Ectodermal cell (in vitro differentiated cells): ENCODE measurements at regions not wholly inside any gene's neighbourhood (a gene's known extent, or its start where the extent isn't known, plus 50 kb on each side); places are given as distances from the start of the nearest gene placed in this dataset.
"Not testable (repeated sequence)": the region's sequence is repeated elsewhere in the genome, so short reads cannot be mapped to it uniquely, and the experiment has no call there.

Experiments used
- H3K27ac ChIP-seq: 2 replicates; pipeline ENCODE4 v1.7.0; 2013; ENCODE audit warnings: mild to moderate bottlenecking, low read depth, low read length; ENCODE audit not compliant: insufficient read depth, poor library complexity, severe bottlenecking
- H3K27me3 ChIP-seq: 2 replicates; pipeline ENCODE4 v1.7.0; 2013; ENCODE audit warnings: mild to moderate bottlenecking, low read length; ENCODE audit not compliant: insufficient read depth, control insufficient read depth, poor library complexity, severe bottlenecking
- H3K36me3 ChIP-seq: one replicate; pipeline ENCODE4 v1.7.0; 2013; ENCODE audit warnings: low read length; ENCODE audit not compliant: control insufficient read depth, insufficient read depth
- H3K4me1 ChIP-seq: one replicate; pipeline ENCODE4 v1.7.0; 2013; ENCODE audit warnings: low read length; ENCODE audit not compliant: control insufficient read depth, insufficient read depth
- H3K4me3 ChIP-seq: 2 replicates; pipeline ENCODE4 v1.7.0; 2013; ENCODE audit warnings: low read depth, low read length, control low read depth; ENCODE audit not compliant: insufficient read depth
- H3K9me3 ChIP-seq: 2 replicates; pipeline ENCODE4 v1.7.0; 2013; ENCODE audit warnings: mild to moderate bottlenecking, low read length, moderate library complexity; ENCODE audit not compliant: control insufficient read depth
- WGBS, 2 experiments: methylation state at CpG; one replicate each; pipeline ENCODE4 v1.1.7; 2013; ENCODE audit warnings: missing lambda C conversion rate in 2 of 2; 5-methylcytosine and 5-hydroxymethylcytosine counted together

GRCh38 chr16:29342937-29343336 lies 63.6 kb downstream of the NPIPB11 start:
- not testable (repeated sequence) for H3K4me1 ChIP-seq, H3K36me3 ChIP-seq, H3K27me3 ChIP-seq, H3K4me3 ChIP-seq, H3K9me3 ChIP-seq, H3K27ac ChIP-seq
- WGBS, 2 experiments = 93 to 95% methylated on average over 2 of the region's 4 CpGs

DNA sequence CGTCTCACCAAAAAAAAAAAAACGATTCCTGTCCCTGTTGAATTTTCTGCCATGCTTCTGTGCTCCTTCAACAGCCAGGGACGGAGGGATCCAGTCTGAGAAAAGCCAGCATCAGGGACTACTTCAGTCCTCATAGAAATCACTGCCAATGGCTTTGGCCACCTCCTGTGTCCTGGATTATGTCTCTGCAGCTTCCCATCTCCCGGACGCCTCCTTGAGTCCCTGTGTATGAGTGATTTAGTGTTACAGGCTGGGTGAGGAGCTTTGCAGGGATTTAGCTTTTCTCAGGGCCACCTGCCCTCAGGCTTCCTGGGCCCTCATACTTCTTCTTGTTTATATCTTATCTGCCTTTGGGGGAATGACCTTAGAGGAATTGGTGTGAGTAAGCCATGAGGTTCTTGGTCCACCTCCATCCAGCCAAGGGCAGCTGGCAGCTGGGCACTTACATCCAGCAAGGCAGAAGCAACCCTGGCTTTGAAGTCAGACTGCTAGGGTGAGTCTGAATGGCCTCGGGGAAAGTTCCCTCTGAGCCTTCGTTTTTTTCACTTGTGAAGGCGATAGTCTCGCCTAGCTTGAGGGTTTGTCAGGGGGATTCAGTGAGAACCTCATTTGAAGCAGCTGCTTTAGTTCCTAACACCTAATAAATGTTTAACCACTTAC lies 65.6 kb downstream of the NPIPB11 start:
- H3K4me1 ChIP-seq, H3K27me3 ChIP-seq, H3K27ac ChIP-seq, H3K4me3 ChIP-seq, H3K36me3 ChIP-seq, H3K9me3 ChIP-seq: not testable (repeated sequence)
- 86 to 100% methylated on average over 1 to 6 of the region's 9 CpGs for WGBS, 2 experiments

DNA sequence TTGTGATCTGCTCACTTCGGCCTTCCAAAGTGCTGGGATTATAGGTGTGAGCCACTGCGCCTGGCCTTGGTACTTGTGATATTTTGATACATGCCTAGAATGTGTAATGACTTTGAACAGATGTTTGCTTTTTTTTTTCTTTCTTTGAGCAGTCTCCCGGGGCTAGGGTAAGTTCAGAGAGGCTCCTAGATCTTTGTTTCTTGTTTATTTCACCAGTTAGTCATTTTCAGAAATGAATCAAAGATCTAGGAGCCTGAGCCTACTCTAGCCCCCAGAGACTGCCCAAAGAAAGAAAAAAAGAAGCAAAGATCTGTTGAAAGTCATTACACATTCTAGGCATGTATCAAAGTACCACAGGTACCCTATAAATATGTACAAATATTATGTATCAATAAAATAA lies 66.3 kb downstream of the NPIPB11 start:
- not testable (repeated sequence) for H3K4me1 ChIP-seq, H3K27ac ChIP-seq, H3K4me3 ChIP-seq, H3K36me3 ChIP-seq, H3K27me3 ChIP-seq, H3K9me3 ChIP-seq
- 88% methylated on average over 1 of the region's 3 CpGs; no CpG with 5 or more reads in 1 of the 2 experiments for WGBS, 2 experiments

DNA sequence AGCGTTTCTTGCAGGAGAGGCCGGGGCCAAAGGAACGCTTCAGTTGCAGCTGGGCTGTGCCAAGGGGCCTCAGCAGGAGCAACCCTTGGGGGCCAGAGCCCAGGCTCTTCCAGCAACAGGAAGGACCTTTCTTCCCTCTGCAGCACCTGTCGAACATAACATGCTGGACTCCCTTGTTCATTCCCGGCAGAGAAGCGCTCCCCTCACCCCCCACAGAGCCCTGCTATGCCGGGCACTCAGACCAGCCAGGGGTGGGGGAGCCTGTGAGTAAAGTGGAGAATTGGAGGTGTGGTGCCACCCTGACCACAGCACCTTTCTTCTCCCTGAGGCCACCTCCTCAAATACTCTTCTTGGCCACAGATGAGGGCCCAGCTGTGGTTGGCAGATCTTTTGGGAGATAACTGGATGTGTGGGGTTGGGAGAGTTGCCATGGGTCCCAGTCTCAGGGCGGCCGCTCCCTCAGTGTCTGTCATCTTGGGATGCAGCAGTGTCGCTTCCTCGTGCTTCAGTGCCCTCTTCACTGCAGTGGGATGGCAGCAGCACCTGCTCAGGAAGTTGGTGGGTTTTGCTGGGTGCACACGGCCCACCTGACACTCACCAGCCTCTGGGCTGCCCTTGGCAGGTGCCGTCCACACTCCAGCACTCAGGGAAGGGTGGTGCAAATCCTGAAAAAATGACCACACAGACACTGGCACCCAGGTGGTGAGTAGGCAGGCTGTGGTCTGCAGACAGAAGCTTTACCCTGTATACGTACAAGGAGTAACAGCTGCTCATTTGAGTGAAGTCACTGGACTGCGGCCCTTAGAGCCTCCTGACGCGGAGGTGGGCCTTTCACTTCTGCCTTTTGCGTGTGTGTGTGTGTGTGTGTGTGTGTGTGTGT lies 67.5 kb downstream of the NPIPB11 start:
- H3K9me3 ChIP-seq, H3K4me3 ChIP-seq, H3K36me3 ChIP-seq, H3K4me1 ChIP-seq, H3K27me3 ChIP-seq, H3K27ac ChIP-seq: not testable (repeated sequence)
- 83 to 96% methylated on average over 15 to 17 of the region's 18 CpGs for WGBS, 2 experiments

DNA sequence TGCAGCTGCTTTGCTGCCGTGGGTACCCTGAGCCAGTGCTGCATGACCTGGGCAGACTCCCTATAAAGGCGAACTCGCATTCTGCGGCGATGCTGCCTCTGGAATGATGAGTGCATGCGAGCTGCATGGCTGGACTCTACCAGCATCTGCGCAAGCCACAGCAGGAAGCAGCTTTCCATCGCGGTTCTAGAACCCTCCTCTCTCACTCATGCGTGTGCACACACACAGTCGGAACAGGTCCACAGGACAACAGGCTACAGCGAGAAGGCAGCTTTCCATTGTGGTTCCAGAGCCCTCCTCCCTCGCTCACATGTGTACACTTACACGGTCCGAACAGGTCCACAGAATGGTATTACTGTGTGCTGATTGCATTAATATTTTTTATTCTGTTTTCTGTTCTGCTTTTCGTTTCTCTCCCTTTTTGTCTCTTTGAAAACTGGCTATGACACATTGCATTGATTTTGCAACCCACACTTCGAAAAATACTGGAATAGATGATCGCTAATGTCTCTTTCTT lies 69.1 kb downstream of the NPIPB11 start:
- not testable (repeated sequence) for H3K9me3 ChIP-seq, H3K27ac ChIP-seq, H3K27me3 ChIP-seq, H3K36me3 ChIP-seq, H3K4me1 ChIP-seq, H3K4me3 ChIP-seq
- WGBS, 2 experiments = 95% methylated on average over 15 to 18 of the region's 18 CpGs

- WGBS, 2 experiments = 78 to 94% methylated on average over 8 to 10 of the region's 10 CpGs
- not testable (repeated sequence) for H3K36me3 ChIP-seq, H3K9me3 ChIP-seq, H3K27ac ChIP-seq, H3K27me3 ChIP-seq, H3K4me3 ChIP-seq, H3K4me1 ChIP-seq
These were observed 71.0 kb downstream of the NPIPB11 start for GRCh38 chr16:29335549-29335846.

DNA sequence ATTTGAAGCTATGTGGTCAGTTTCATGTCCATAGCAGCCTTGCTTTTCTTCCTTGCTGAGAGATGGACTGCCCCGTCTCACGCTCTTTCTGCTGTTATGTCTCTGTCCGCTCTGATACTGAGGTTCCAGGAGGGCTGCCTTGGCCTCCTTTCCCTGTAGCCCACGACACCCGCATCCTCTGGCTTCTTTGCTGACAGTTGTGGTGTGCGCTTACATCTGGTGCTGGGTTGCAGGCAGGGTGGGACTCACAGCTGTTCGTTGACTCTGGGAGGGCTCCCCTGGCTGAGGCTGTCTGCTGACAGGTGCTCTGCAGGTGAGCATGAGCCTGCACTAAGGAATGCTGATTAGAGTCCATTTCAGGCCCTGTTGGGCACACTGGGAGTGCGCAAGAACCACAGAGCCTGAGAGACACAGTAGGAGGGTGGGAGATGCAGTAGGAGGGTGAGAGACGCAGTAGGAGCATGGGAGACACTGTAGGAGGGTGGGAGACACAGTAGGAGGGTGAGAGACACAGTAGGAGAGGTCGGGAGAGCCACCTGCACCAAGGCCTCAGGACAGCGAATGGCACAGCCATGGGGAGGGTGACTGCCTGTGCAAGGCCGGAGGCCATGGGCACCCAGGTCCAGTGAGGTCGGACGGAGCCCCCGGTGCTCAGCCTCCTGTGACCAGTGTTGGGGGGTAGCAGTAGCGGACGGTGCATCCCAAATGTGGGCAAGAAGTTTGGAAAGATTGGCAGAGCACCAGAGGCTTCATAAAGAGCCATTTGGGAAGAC lies 71.5 kb downstream of the NPIPB11 start:
- not testable (repeated sequence) for H3K36me3 ChIP-seq, H3K27me3 ChIP-seq, H3K4me1 ChIP-seq, H3K27ac ChIP-seq, H3K9me3 ChIP-seq, H3K4me3 ChIP-seq
- WGBS, 2 experiments = 94 to 96% methylated on average over 16 to 17 of the region's 17 CpGs

- H3K36me3 ChIP-seq, H3K27ac ChIP-seq: not testable (repeated sequence)
These were observed 72.9 kb downstream of the NPIPB11 start for GRCh38 chr16:29333492-29334097.

DNA sequence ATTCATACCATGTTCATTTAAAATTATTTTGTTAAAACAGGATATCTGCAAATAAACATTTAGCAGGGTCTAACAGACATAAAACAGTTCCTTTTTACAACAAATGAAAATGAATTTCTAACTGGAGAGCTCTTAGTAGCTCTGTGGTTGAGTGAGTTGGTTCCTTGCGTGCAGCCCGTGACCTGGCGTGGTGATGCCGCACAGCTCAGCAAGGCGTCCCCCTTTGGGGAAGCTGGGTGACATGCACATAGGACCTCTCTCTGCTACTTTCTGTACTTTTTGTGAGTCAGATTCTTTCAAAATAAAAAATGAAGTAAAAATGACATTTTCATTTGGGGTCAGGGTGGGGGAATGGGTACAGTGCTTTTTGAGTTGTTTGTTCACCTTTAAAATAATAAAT lies 75.9 kb downstream of the NPIPB11 start:
- H3K9me3 ChIP-seq, H3K27ac ChIP-seq, H3K4me1 ChIP-seq, H3K36me3 ChIP-seq, H3K27me3 ChIP-seq, H3K4me3 ChIP-seq: not testable (repeated sequence)
- 100% methylated on average over 3 of the region's 5 CpGs; no CpG with 5 or more reads in 1 of the 2 experiments for WGBS, 2 experiments

More at GRCh38 chr16:29333492-29334097, 72.9 kb downstream of the NPIPB11 start:
- H3K4me1 ChIP-seq, H3K4me3 ChIP-seq, H3K27me3 ChIP-seq, H3K9me3 ChIP-seq: not testable (repeated sequence)
- 83 to 88% methylated on average over 14 to 16 of the region's 20 CpGs for WGBS, 2 experiments

- not testable (repeated sequence) for H3K4me3 ChIP-seq, H3K36me3 ChIP-seq, H3K27me3 ChIP-seq, H3K4me1 ChIP-seq, H3K27ac ChIP-seq, H3K9me3 ChIP-seq
- 83 to 84% methylated on average over 11 of the region's 11 CpGs for WGBS, 2 experiments
These were observed 78.0 kb downstream of the NPIPB11 start for GRCh38 chr16:29328528-29328927.
